ENCODE measurements at regions not wholly inside any gene's neighbourhood (a gene's known extent, or its start where the extent isn't known, plus 50 kb on each side); places are given as distances from the start of the nearest gene placed in this dataset.

DNA sequence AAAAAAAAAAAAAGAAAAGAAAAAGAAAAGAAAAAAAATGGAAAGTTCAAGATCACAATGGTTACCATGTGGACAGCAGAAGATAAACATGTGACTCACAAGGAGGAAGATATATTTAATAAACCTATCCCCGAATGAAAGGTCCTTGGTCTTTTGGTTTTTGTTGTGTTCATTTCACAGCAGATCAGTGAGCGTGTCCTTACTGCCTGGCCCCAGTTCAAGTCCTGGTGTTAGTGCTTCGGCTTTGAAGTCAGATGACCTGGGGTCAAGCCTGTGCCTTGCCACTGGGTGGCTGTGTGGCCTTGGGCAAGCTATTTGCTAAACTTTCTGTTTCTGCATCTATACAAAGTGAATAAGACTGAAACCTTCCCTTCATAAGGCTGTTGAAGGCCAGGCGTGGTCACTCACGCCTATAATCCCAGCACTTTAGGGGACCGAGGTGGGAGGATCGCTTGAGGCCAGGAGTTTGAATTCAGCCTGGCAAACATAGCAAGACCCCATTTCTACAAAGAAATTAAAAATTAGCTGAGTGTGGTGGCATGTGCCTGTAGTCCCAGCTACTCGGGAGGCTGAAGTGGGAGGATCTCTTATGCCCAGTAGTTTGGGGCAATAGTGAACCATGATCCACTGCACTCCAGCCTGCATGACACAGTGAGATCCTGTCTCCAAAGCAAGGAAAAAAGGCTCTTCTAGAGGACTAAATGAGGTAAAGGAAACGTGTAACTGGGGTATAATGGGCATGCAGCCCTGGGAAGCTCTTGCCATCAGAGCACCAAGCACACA, 94.5 kb upstream of the SPATA31D4 start:
- no peak for FAIRE-seq
- no peak for DNase-seq (ENCODE audit: extremely low spot score, insufficient read length, low read depth)

DNA sequence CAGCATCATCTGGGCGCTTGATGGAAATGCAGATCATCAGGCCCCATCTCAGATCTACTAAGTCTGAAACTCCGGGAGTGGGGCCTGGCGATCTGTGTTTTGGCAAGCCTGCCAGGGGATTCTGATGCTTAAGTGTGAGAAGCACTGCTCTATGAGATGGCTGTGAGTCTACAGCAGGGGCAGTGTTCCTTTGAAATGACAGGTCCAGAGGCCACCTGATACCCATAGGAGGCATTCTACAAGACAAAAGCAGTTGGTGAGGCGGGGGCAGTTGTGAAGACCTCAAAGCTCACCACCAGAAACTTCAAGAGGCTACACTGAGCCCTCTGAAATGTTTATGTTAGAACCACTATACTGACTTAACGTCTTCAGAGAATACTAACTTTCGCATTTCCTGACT, 86.9 kb upstream of the SPATA31D4 start:
- DNase-seq (ENCODE audit: extremely low spot score, insufficient read length, low read depth) (no peak), FAIRE-seq (no peak)

DNA sequence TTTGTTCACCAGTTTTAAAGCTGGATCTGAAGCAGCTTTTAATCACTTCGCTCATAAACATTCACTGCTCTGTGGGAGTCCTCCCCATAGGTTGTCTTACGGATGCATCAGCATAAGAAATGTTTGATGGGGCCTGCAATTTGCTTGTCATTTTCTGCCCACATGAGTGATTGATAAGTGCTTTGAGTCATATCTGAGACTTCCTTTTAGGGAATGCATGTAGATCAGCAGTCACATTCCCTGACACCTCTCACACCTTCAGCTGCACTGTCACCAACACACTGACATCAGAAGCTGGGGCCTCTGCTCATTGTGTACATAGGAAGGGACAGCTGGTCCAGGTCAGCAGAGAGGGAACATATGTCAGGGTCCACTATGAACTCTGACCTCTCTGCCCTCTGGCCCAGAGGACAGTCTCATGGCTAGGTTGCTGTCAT, 84.1 kb upstream of the SPATA31D4 start:
- no peak for DNase-seq (ENCODE audit: extremely low spot score, insufficient read length, low read depth)
- FAIRE-seq = no peak

DNA sequence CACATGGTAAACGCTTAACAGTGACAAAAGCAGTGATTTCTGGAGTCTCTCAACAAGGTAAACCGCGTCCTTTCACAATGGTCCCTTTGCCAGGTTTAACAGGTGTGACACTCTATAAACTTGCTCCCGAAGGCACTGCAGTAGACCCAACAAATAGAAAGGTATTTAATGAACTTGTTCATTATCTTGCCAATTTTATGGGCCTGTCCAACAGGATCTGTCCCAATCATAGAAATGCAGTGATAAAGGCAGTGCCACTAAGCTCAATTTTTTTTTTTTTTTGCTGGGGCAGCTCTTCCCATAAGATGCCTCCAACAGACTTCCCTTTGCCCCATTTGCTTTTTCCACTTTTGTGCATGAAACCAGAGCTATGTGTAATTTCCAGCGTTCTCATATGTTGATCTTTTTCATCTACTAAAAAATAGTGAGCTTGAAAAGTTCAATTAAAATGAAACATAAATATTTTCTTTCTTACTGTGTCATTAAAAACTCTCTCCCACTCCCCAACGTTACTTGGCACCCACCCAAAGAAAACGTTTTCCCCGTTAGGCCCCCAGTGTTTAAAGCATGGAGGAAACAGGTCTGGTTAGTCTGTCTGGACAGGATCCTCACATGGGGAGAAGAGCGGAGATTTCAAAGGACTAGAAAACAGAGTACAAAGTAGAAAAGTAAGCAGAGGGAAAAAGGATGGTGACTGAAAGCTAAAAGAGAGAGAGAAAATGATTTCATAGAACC, 80.9 kb upstream of the SPATA31D4 start:
- FAIRE-seq (no peak), DNase-seq (ENCODE audit: extremely low spot score, insufficient read length, low read depth) (no peak)

DNA sequence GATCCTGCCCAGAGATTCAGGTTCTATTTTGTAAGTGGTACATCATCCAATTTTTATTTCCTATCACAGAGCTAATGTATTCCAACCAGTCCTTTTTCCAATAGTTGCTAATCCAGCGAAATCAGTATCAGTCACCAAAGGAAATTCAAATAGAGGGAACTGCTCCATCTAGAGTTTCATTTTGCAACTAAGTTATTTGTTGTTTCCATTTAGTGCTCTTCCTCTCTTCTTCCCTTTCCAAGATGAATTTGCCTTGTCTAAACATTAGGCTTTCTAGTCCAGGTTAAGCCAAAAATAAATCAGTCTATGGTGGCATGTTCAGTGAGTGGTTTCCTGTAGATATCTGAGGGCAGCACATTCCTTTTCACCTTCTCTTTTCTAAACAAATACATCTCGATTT, 79.8 kb upstream of the SPATA31D4 start:
- no peak for FAIRE-seq
- DNase-seq (ENCODE audit: extremely low spot score, insufficient read length, low read depth) = no peak

DNA sequence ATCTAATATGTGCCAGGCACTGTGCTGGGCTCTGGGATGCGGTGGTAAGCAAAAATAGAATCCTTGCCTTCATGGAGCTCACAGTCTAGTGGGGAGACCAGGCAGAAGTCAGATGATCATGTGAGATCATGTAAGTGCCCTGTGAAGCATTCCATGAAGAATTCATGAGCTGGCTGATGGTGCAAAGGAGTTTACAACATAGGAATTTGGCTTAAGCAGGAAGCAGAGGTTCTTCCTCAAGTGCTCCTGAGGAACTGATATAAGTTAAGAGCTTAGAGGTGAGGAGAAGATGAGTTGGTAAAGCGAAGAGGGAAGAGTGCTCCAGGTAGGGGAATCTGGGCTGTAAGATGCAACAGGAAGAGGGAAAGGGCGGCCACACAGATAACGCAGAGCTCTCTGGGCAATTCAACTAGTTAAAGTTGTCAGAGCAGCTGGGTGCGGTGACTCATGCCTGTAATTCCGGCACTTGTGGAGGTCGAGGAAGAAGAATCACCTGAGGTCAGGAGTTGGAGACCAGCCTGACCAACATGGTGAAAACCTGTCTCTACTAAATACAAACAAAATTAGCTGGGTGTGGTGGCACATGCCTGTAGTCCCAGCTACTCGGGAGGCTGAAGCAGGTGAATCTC, 78.5 kb upstream of the SPATA31D4 start:
- DNase-seq (ENCODE audit: extremely low spot score, insufficient read length, low read depth) (no peak), FAIRE-seq (no peak)

DNA sequence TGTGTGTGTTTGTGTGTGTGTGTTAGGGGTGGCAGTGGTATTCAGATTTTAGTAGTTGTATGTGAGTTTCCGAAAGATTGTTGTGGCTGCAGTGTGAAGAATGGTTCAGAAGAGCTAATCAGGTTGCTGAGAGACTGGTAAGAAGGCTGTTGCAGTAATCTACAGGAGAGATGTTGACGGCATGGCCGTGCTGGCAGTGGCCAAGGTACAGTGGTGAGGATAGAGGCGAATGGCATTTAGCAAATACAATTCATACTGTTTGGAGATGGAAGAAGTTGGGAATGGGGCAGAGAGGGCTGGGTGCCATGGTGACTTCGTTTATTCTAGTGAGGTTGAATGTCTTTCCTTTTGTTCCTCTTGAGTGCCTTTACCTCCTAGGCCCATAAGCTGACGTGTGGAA, 77.5 kb upstream of the SPATA31D4 start:
- FAIRE-seq (no peak), DNase-seq (ENCODE audit: extremely low spot score, insufficient read length, low read depth) (no peak)

DNA sequence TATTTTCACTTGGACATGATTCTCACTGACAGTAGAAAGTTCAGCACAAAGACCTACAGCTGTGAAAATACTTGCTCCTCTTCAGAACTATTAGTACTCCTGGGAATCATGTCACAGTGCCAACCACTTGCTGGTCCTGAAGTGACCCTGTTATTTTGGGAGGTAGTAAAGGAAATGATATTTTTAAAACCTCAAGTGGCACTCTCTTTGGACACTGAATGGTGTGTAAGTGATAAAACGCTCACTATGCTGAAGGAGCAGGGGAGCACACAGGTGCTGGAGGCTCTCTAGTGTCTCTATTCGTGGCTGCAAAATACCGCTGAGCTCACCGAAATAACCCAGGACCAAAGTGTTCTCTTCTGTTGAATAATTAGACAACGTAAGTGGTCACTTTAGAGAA, 76.9 kb upstream of the SPATA31D4 start:
- FAIRE-seq (no peak), DNase-seq (ENCODE audit: extremely low spot score, insufficient read length, low read depth) (no peak)

DNA sequence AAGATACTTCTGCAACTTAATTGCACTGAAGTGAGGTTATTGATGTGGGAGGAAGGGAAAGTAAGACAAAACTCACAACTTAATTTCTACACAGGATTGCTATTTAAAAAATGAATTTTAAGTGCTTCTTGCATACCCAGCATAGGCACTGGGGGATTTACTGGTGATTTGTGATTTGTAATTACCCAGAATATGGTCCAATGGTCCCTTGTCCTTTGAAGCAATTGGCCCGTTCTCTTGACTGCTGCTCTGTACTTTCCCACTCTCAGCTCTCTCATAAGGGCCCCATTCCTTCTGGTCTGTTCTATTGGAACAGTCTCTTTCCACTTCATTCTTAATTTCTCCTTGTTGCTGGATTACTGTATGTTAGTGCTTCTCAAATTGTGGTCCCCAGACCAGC, 75.4 kb upstream of the SPATA31D4 start:
- DNase-seq (ENCODE audit: extremely low spot score, insufficient read length, low read depth) (no peak), FAIRE-seq (no peak)

DNA sequence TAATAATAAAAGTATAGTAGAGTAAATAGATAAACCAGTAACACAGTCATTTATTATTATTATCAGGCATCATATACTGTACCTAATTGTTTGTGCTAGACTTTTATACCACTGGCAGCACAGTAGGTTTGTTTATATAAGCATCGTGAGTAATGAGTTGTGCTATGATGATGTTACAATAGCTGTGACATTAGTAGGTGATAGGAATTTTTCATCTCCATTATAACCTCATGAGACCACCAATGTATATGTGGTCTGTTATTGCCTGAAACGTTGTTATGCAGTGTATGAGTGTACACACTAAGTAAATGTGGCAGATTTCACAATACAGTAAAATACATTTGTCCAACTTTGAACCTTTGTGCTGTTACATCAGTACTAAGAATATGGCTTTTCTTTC, 72.7 kb upstream of the SPATA31D4 start:
- FAIRE-seq = no peak
- DNase-seq (ENCODE audit: extremely low spot score, insufficient read length, low read depth) = no peak

DNA sequence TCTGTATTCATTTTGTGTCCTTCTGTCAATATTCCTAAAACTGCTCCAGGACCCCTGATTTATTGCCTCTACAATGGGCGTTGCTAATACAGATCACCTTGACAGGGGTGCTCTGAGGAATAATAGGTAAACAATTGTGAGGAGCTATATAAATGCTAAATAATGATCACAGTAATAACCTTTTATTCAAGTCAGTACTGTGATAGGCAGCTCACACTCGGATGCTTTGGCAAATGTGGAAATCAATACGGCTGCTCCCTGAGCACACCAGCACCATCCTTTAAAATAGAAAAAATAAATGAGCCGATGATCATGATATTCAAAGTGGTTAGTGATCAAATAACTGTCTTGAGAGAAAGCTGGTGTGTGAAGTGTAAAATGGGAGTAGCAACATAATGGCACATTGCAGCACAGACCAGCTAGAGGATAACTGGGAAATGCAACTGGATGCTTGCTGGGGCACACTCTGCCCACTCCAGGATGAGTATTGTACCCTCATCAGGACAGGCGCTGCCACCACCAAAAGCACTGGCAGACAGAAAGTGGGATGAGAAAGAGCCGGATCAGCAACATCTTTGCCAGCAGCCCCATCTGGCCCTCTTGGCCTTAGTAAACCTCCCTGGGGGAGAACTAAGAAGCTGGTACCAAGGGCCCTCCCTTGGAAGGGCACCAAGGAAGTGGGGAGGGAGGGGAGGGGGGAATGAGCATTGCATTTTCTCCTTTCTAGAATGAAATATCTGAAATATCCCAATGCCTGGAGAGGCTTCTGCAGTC, 69.4 kb upstream of the SPATA31D4 start:
- no peak for DNase-seq (ENCODE audit: extremely low spot score, insufficient read length, low read depth)
- FAIRE-seq = no peak

DNA sequence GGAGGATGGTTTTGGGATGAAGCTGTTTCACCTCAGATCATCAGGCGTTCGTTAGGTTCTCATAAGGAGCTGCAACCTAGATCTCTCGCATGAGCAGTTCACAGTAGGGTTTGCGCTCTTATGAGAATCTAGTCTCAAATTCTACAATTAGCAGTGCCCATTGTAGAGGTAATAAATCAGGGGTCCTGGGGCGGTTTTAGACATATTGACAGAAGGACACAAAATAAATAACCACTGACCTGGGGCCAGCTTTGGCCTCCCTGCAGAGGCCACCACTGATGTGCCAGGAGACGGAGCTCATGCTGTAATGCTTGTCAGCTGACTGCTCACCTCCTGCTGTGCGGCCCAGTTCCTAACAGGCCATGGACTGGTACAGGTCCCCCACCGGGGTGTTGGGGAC, 67.6 kb upstream of the SPATA31D4 start:
- FAIRE-seq (no peak), DNase-seq (ENCODE audit: extremely low spot score, insufficient read length, low read depth) (no peak)

DNA sequence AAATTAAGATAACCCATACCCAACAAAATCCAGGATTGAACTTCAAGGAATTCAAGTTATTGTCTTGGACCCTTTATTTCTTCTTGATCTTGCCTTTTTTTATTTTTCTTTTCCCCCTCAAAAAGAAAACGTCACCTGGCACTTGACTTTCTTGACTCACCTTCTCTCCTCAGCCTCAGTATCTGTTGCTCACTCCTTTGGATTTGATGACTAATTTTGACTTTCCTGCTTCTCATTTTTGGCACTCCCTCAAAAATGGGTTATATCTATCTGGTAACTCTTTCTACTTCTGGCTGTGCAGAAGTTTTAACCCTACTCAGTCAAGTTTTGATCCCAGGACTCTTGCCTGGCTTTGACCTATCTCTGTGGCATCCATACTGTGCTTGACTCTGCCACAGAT, 66.6 kb upstream of the SPATA31D4 start:
- DNase-seq (ENCODE audit: extremely low spot score, insufficient read length, low read depth) (no peak), FAIRE-seq (no peak)

DNA sequence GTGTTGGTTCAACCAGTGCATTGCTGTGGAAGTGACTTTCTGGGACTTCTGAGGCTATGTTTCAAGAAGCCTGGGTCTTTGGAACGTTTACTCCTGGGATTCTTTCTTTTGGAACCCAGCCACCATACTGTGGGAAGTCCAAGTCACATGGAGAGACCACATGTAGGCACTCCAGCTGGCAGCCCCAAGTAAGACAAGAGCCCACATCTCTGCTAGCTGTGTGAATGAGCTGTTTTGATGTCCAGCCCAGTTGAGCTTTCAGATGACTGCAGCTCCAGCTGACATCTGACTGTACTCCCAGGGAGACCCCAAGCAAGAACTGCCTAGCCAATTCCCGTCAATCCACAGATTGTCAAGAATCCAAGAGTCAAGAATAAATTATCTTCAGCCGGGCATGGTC, 60.1 kb upstream of the SPATA31D4 start:
- no peak for FAIRE-seq
- no peak for DNase-seq (ENCODE audit: extremely low spot score, insufficient read length, low read depth)

DNA sequence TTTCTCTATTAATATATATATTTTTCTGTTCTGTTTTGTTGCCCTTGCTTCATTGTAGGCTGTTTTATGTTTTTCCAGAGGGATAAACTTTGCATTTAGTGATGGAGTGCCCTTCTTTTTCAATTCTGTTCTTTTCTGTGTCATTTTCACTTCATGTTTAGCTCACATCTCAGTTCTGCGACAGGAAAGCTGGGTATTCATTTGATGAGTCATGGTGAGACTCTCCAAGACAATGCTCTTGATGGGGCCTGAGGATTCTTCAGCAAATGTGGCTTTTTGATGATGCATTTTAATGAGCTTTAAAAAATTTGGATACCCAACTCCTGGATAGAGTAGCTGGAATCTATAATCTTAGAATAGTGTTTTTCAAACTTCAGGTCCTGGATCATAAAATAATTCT, 56.5 kb upstream of the SPATA31D4 start:
- FAIRE-seq (no peak), DNase-seq (ENCODE audit: extremely low spot score, insufficient read length, low read depth) (no peak)

DNA sequence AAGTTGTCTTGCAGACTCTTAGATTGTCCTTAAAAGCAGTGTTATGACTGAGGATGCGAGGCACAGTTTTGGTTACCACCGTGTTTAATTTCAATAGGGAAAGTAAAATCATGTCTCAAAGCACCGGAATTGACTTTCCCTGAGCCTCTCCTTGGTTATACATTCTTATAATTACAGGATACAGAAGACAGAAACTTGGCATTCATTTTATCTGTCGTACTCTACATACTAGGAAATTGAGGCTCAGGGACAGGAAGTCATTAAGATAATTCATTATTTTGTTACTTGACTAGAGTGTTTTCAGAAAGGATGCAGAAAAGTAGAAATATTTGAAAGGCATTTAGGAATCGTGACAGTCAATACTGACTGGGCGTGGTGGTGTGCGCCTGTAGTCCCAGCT, 54.0 kb upstream of the SPATA31D4 start:
- FAIRE-seq = no peak
- DNase-seq (ENCODE audit: extremely low spot score, insufficient read length, low read depth) = no peak

DNA sequence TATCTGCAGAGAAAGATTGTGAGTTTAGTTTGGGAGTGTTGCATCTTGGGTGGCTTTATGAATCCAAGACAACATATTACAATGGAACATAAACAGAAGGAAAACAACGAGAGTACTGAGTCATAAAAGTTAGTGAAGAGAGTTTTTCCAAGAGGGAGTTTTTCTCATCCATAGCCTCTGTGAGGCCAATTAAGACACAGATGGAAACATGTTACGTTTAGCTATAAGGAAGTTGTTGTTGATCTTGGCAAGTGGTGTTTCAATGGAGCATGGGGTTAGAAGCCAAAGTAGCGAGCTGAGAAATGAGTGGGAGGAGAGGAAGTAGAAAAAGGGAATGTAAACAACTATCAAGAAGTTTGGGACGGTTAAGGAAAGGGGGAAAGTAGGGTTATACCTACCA, 53.3 kb upstream of the SPATA31D4 start:
- DNase-seq (ENCODE audit: extremely low spot score, insufficient read length, low read depth) = no peak
- FAIRE-seq = no peak

DNA sequence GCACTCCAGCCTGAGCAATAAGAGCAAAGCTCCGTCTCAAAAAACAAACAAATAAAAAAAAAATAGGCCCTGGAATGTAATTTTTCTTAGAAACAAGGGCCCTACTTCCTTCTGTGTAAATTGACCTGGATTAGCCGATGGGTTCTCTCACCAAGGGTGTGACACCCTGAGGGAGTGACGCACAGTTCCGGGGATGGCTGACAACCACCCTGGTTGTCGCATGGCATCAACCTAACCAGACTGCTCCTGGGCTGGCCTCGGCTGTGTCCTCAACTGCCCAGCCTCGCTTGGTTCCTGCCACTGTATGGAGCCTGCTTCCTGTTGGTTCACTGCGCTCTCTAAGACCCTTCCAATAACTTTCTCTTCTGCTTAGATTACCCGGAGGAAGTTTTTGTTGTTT, 51.2 kb upstream of the SPATA31D4 start:
- DNase-seq (ENCODE audit: extremely low spot score, insufficient read length, low read depth) (no peak), FAIRE-seq (no peak)
